ENCODE measurements at regions not wholly inside any gene's neighbourhood (a gene's known extent, or its start where the extent isn't known, plus 50 kb on each side); places are given as distances from the start of the nearest gene placed in this dataset.

- TF ChIP-seq MAFK (IDR thresholded peaks at IDR 0.05; ENCODE audit: low read depth, low read length), result no peak
- TF ChIP-seq POLR2A (IDR thresholded peaks at IDR 0.05; ENCODE audit: low read depth, low read length), result no peak
- TF ChIP-seq CTCF (conservative IDR thresholded peaks at IDR 0.05; ENCODE audit: low read depth, low read length), result no peak
- TF ChIP-seq MAZ (IDR thresholded peaks at IDR 0.05; ENCODE audit: borderline replicate concordance, low read depth, low read length), result no peak
- TF ChIP-seq NFE2L2 (IDR thresholded peaks at IDR 0.05; ENCODE audit: low read depth, low read length), result no peak
- TF ChIP-seq BHLHE40 (IDR thresholded peaks at IDR 0.05; ENCODE audit: low read depth, low read length), result no peak
- TF ChIP-seq CEBPB (IDR thresholded peaks at IDR 0.05; ENCODE audit: low read depth, low read length), result no peak
- no peak for TF ChIP-seq USF2 (IDR thresholded peaks at IDR 0.05; ENCODE audit: low read depth, low read length)
- no peak for TF ChIP-seq ELK1 (IDR thresholded peaks at IDR 0.05; ENCODE audit: borderline replicate concordance, low read depth, low read length)
- TF ChIP-seq RAD21 (IDR thresholded peaks at IDR 0.05; ENCODE audit: low read length), result no peak
These were observed 149.2 kb upstream of the TOPAZ1 start for GRCh38 chr3:44092497-44092896.

All from IMR-90 (cell line).